GM13977 (cell line): ENCODE measurements at regions not wholly inside any gene's neighbourhood (a gene's known extent, or its start where the extent isn't known, plus 50 kb on each side); places are given as distances from the start of the nearest gene placed in this dataset.

ENCODE experiments used
- DNase-seq: peaks from one replicate; pipeline ENCODE4 v3.0.0; 2012; ENCODE audit warnings: low spot score
- in situ Hi-C: fragments of 300-500 bp; cut with MboI; formaldehyde crosslinking; loops from one replicate; pipeline ENCODE4 v1.12.0; 2022; ENCODE audit warnings: low sequenced_read_pairs, low pct_unique_long_range_greater_than_20kb, mixed read lengths, inconsistent platforms; ENCODE audit not compliant: unreplicated experiment
- TF ChIP-seq, protein P1 (sequence below): IDR thresholded peaks from 2 replicates; pipeline ENCODE4 v1.5.1; 2012; ENCODE audit warnings: mild to moderate bottlenecking, control low read depth; ENCODE audit not compliant: insufficient read depth; ENCODE audit errors: extremely low read depth, missing control alignments

DNA sequence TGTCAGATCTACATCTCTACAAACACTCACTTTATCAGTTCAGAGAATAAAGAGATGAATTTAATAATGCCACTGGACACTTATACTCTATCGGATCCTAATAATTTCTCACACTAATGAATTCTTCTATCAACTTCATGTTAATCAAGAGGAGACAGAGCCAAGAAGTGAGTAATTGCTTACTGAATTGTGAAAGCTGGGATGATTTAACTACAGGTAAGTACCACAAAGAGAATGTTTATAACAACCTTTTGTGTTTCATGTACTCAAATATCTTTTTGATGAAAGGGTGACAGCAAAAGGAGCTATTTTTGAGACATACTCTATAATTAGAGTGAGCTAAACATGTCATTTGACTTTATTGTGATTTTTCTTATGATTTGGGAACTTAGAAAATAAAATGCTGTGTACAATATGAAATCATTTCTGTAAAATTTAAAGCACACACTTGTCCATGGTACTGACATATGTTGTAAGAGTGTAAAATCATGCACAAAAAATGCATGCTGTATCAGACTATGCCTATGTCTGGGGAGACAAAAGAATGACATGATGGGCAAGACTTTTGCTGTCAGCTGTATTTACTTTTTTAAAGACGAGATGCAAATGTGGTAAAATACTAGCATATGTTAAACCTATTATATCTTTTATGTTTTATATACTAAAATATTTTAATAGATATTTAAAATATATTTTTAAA is 361.2 kb downstream of the CCER1 start:
- TF ChIP-seq, protein P1, sequence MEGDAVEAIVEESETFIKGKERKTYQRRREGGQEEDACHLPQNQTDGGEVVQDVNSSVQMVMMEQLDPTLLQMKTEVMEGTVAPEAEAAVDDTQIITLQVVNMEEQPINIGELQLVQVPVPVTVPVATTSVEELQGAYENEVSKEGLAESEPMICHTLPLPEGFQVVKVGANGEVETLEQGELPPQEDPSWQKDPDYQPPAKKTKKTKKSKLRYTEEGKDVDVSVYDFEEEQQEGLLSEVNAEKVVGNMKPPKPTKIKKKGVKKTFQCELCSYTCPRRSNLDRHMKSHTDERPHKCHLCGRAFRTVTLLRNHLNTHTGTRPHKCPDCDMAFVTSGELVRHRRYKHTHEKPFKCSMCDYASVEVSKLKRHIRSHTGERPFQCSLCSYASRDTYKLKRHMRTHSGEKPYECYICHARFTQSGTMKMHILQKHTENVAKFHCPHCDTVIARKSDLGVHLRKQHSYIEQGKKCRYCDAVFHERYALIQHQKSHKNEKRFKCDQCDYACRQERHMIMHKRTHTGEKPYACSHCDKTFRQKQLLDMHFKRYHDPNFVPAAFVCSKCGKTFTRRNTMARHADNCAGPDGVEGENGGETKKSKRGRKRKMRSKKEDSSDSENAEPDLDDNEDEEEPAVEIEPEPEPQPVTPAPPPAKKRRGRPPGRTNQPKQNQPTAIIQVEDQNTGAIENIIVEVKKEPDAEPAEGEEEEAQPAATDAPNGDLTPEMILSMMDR = no peak
- in situ Hi-C loops = no loop called here
- DNase-seq = no peak

DNA sequence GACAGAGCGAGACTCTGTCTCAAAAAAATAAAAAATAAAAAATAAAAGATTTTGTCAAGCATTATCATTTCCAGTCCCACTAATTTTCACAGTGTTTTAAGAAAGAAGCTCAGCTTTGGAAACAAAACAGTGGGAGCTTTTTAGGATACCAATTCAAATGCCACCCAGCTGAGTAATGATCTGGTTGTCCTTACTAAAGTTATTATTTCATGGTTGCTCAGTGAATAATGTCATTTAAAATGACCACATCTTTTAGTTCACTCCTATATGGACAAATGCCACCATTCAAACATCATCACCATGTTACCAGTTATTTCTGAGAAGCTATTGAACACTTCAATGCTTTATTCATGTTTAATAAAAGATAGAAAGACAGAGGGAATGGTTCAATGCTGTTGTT is 365.0 kb downstream of the CCER1 start:
- in situ Hi-C loops = no loop called here
- TF ChIP-seq, protein P1 = no peak

DNA sequence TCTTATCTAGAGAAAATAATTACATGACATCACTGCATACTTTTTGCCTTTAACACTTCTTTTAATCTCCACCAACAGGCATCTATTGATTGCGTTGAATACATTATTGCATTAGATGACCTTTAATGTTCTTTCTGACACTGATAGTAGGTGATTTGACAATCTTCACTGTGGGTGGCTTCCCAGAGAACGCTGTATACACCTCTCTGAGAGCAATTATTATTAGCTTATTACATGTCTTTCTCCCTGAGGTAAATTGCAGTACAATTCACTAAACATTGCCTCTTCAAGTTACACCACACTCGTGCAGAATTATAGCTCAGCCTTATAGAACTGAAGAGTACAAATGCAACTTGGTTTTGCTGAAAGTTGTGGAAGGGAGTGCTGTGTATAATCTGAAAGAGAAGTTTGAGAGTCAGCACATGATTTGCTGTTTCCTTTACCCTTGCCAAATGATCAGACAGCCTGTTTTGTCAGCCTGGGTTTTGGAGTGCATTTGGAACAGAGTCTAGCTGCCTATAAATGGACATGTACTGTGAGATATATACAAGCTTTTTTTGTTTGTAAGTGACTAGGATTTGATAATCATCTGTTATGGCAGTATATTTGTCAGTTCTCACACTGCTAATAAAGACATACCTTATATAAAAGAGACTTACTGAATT is 369.2 kb downstream of the CCER1 start:
- TF ChIP-seq, protein P1 = no peak
- in situ Hi-C loops = no loop called here
- no peak for DNase-seq

More for the DNA sequence above, 365.0 kb downstream of the CCER1 start:
- DNase-seq = no peak

DNA sequence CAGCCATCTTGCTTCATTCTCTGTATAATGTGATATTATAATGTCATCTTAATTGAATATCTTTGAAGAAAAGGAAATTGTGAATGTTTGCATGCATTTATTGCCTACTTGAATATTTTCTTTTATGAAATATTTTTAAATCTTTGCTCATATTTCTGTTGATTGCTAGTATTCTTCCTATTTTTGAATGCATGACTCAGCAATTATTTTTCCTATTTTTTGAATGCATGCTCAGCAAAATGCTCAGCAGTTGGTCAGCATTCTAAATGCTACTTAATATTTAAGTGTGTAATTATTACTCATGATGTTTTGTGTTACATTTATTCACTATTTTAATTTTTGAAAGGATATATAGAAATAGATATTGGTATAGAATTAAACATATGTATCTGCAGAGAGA is 378.3 kb downstream of the CCER1 start:
- DNase-seq = no peak
- in situ Hi-C loops = no loop called here

DNA sequence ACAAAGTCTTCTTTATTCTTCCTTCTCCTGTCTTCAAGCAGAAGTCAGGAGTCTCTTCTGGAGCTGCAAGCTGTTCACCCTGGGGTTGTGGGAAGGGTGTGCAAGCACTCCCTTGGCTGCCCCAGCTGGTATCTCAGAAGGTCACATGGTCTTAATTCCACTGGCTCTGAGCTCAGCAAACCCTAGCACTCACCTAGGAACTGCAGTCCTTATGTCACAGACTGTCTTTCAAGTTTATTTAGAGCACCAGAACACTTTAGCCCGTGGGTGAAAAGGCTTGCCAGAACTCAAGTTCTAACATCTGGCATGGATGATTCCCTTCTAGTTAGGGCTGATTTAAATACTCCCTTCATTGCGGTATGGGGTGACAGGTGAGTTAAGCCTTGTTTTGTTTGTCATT is 379.0 kb downstream of the CCER1 start:
- in situ Hi-C loops = no loop called here
- DNase-seq = no peak
- TF ChIP-seq, protein P1 = no peak

More for the DNA sequence above, 378.3 kb downstream of the CCER1 start:
- TF ChIP-seq, protein P1 = no peak

DNA sequence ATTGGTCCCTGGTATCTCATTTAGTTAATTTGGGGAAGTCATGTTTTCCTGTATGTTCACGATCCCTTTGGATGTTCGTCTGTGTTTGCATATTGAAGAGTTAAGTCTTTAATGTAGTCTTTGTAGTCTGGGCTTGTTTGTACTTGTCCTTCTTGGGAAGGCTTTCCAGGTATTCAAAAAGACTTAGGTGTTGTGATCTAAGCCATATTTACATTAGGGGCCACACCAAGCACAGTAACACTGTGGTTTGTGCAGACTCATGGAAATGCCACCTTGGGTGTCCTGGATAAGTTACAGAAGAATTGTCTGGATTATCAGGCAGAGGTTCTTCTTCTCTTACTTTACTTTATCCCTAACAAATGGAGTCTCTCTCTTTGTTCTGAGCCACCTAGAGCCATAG is 380.3 kb downstream of the CCER1 start:
- TF ChIP-seq, protein P1 = no peak
- DNase-seq = no peak
- in situ Hi-C loops = no loop called here
